ENCODE measurements at regions not wholly inside any gene's neighbourhood (a gene's known extent, or its start where the extent isn't known, plus 50 kb on each side); places are given as distances from the start of the nearest gene placed in this dataset.
"Not testable (repeated sequence)": the region's sequence is repeated elsewhere in the genome, so short reads cannot be mapped to it uniquely, and the experiment has no call there.

DNA sequence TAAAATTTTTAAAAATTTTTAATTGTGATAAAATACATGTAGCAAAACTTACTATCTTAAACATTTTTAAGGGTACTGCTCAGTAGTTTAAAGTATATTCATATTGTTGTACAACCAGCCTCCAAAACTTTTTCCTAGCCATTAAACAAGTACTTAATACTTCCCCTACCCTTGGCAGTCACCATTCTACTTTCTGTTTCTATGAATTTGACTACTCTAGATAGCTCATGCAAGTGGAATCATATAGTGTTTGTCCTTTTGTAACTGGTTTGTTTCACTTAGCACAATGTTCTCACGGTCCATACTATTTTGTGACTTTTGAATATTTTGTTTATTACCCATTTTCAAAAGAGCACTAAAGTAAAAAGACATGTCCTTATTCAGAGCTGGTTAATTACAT lies 52.8 kb upstream of the ERV3-1 start:
- not testable (repeated sequence) for H4K20me1 ChIP-seq (ENCODE audit: insufficient read depth, low read length); H3K9ac ChIP-seq (ENCODE audit: low read length); H3K27ac ChIP-seq (ENCODE audit: low read depth, low read length); FAIRE-seq; H3K4me2 ChIP-seq (ENCODE audit: low read length); H3K4me1 ChIP-seq (ENCODE audit: insufficient read depth, low read length); H3K79me2 ChIP-seq (ENCODE audit: insufficient read depth, low read length); H3K4me1 Mint-ChIP-seq (ENCODE audit: low read depth, unreplicated experiment); H3K36me3 ChIP-seq (ENCODE audit: insufficient read depth, low read length); H3K9me3 ChIP-seq (ENCODE audit: insufficient read depth, low read depth, low read length); DNase-seq (ENCODE audit: low read depth); H3K27ac Mint-ChIP-seq (ENCODE audit: unreplicated experiment); H3K4me3 Mint-ChIP-seq (ENCODE audit: unreplicated experiment); H2AFZ ChIP-seq (ENCODE audit: low read depth, low read length); H3K27me3 ChIP-seq (ENCODE audit: insufficient read depth, low read length); H3K36me3 Mint-ChIP-seq (ENCODE audit: low read depth, unreplicated experiment); H3K4me3 ChIP-seq (ENCODE audit: insufficient read depth, low read depth, low read length); H3K9me3 Mint-ChIP-seq (ENCODE audit: unreplicated experiment); H3K27me3 Mint-ChIP-seq (ENCODE audit: low read depth, unreplicated experiment)
